ENCODE measurements at regions not wholly inside any gene's neighbourhood (a gene's known extent, or its start where the extent isn't known, plus 50 kb on each side); places are given as distances from the start of the nearest gene placed in this dataset.

DNA sequence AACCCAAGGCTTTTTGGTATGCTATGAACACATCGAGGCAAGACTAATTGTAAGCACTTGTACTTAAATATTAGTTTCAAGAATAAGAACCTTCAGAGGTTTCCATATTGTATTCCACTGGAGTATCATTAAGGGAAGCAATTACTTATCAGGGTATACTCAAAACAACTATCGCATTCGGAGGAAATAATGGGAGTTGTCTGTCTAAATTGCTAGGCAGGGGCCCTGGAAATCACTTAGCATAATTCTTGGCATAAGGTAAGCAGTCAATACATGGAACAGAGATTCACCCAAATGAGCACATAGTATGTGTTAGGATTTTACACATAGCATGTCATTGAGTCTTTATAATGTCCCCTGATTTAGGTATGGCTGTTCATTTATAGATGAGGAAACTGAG lies 249.4 kb downstream of the DHX15 start:
- Histone ChIP-seq H4K20me1 (ENCODE audit: insufficient read depth, low read length) (no peaks in the 10 kb centered on the region), H2AFZ (ENCODE audit: low read length) (no peak overlapping the region), H3K79me2 (ENCODE audit: insufficient read depth, low read depth, low read length) (no peaks in the 10 kb centered on the region), H3K9me2 (ENCODE audit: insufficient read depth, low read length) (no peaks in the 10 kb centered on the region), H3K9me3 (ENCODE audit: low read length) (no peaks in the 10 kb centered on the region), H3K4me3 (ENCODE audit: low read depth, low read length, poor library complexity, severe bottlenecking) (no peak overlapping the region), H3K27ac (ENCODE audit: low read depth, low read length, poor library complexity, severe bottlenecking) (no peak overlapping the region), H3K36me3 (ENCODE audit: insufficient read depth, low read length) (no peaks in the 10 kb centered on the region), H3K4me1 (ENCODE audit: insufficient read depth, low read length, poor library complexity, severe bottlenecking) (no peaks in the 10 kb centered on the region), H3K4me2 (ENCODE audit: low read length) (no peak overlapping the region)
- no peak for DNase-seq (ENCODE audit: low spot score)
- no peak for TF ChIP-seq EZH2phosphoT487 (IDR thresholded peaks at IDR 0.05; ENCODE audit: borderline replicate concordance, low read depth, low read length)
- TF ChIP-seq, protein P1, sequence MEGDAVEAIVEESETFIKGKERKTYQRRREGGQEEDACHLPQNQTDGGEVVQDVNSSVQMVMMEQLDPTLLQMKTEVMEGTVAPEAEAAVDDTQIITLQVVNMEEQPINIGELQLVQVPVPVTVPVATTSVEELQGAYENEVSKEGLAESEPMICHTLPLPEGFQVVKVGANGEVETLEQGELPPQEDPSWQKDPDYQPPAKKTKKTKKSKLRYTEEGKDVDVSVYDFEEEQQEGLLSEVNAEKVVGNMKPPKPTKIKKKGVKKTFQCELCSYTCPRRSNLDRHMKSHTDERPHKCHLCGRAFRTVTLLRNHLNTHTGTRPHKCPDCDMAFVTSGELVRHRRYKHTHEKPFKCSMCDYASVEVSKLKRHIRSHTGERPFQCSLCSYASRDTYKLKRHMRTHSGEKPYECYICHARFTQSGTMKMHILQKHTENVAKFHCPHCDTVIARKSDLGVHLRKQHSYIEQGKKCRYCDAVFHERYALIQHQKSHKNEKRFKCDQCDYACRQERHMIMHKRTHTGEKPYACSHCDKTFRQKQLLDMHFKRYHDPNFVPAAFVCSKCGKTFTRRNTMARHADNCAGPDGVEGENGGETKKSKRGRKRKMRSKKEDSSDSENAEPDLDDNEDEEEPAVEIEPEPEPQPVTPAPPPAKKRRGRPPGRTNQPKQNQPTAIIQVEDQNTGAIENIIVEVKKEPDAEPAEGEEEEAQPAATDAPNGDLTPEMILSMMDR (conservative IDR thresholded peaks at IDR 0.05; ENCODE audit: low read length), result no peak
- CTCF ChIA-PET (ENCODE audit: unreplicated experiment), result no interaction called here
- intact Hi-C loops (cut with micrococcal nuclease; ENCODE audit: unreplicated experiment), result no loop called here
- POLR2A ChIA-PET, result no interaction called here
- BruUV-seq (replicated peaks), result no TSS peak

DNA sequence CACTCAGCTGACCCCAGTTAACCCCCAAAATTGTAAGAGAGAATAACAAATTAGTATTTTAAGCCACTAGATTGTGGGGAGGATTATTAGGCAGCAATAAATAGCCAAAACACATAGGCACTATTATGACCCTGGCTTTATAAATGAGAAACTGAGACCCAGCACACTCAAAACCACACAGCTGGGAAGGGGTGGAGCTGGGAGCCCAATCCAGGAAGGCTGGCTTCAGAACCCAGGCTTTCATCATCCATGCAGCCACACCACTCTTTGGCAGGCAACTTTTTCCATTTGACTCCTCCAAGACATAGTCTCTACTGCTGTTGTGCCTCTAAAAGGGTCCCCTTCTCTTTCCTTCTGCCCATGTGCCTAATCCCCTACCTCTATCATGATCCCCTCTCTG lies 253.8 kb downstream of the DHX15 start:
- Histone ChIP-seq H3K4me3 (ENCODE audit: low read depth, low read length, poor library complexity, severe bottlenecking) (no peak overlapping the region), H3K4me1 (ENCODE audit: insufficient read depth, low read length, poor library complexity, severe bottlenecking) (no peaks in the 10 kb centered on the region), H2AFZ (ENCODE audit: low read length) (no peak overlapping the region), H3K27ac (ENCODE audit: low read depth, low read length, poor library complexity, severe bottlenecking) (no peak overlapping the region), H3K79me2 (ENCODE audit: insufficient read depth, low read depth, low read length) (no peaks in the 10 kb centered on the region), H3K4me2 (ENCODE audit: low read length) (no peak overlapping the region), H3K36me3 (ENCODE audit: insufficient read depth, low read length) (no peaks in the 10 kb centered on the region), H3K9me3 (ENCODE audit: low read length) (no peaks in the 10 kb centered on the region), H4K20me1 (ENCODE audit: insufficient read depth, low read length) (no peaks in the 10 kb centered on the region), H3K9me2 (ENCODE audit: insufficient read depth, low read length) (no peaks in the 10 kb centered on the region)
- no TSS peak for BruUV-seq (replicated peaks)
- TF ChIP-seq, protein P1 (conservative IDR thresholded peaks at IDR 0.05; ENCODE audit: low read length), result no peak
- TF ChIP-seq EZH2phosphoT487 (IDR thresholded peaks at IDR 0.05; ENCODE audit: borderline replicate concordance, low read depth, low read length), result no peak
- ChIA-PET POLR2A (no interaction called here), CTCF (ENCODE audit: unreplicated experiment) (no interaction called here)
- DNase-seq (ENCODE audit: low spot score), result no peak
- intact Hi-C loops (cut with micrococcal nuclease; ENCODE audit: unreplicated experiment), result no loop called here

DNA sequence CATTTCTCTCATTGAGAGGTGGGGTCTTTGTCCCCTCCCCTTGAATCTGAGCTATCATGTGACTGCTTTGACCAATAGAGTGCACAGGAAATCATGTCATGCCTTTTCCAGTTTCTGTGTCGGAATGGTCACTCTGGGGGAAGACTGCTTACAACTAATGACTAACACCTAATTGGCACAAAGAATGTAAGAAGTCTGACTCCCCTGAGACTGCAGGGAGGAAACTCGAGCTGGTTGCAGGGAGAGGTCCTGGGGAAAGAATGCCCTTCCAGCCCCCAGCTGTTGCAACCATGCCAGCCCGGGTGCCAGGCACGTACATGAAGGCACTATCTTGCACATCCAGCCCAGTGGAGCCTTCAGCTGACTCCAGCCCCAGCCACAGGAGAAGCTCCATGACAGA lies 254.2 kb downstream of the DHX15 start:
- H3K9me3 ChIP-seq (ENCODE audit: low read length), result no peaks in the 10 kb centered on the region
- H3K79me2 ChIP-seq (ENCODE audit: insufficient read depth, low read depth, low read length), result no peaks in the 10 kb centered on the region
- H3K27ac ChIP-seq (ENCODE audit: low read depth, low read length, poor library complexity, severe bottlenecking), result no peak overlapping the region
- no peak overlapping the region for H3K4me3 ChIP-seq (ENCODE audit: low read depth, low read length, poor library complexity, severe bottlenecking)
- no peaks in the 10 kb centered on the region for H3K36me3 ChIP-seq (ENCODE audit: insufficient read depth, low read length)
- H2AFZ ChIP-seq (ENCODE audit: low read length), result no peak overlapping the region
- no peaks in the 10 kb centered on the region for H4K20me1 ChIP-seq (ENCODE audit: insufficient read depth, low read length)
- ChIA-PET POLR2A (no interaction called here), CTCF (ENCODE audit: unreplicated experiment) (no interaction called here)
- no peaks in the 10 kb centered on the region for H3K4me1 ChIP-seq (ENCODE audit: insufficient read depth, low read length, poor library complexity, severe bottlenecking)
- H3K4me2 ChIP-seq (ENCODE audit: low read length), result no peak overlapping the region
- BruUV-seq (replicated peaks), result no TSS peak
- H3K9me2 ChIP-seq (ENCODE audit: insufficient read depth, low read length), result no peaks in the 10 kb centered on the region
- intact Hi-C loops (cut with micrococcal nuclease; ENCODE audit: unreplicated experiment), result no loop called here
- TF ChIP-seq EZH2phosphoT487 (IDR thresholded peaks at IDR 0.05; ENCODE audit: borderline replicate concordance, low read depth, low read length), result no peak
- TF ChIP-seq, protein P1 (conservative IDR thresholded peaks at IDR 0.05; ENCODE audit: low read length), result no peak
- DNase-seq (ENCODE audit: low spot score), result no peak
